Endothelial cell of umbilical vein (primary cell): ENCODE measurements at regions not wholly inside any gene's neighbourhood (a gene's known extent, or its start where the extent isn't known, plus 50 kb on each side); places are given as distances from the start of the nearest gene placed in this dataset.

Experiments
- BruUV-seq: library from RNA; stranded (reverse); fragments of 400-500 nt; replicated peaks from 2 replicates; lab custom pipeline; 2021; lab: Mats Ljungman, UMichigan
- CTCF ChIA-PET: fragments of 300-600, 350-600 bp; sonication (Branson Sonifier 250); formaldehyde crosslinking; loops from one replicate; lab custom pipeline; 2021; ENCODE audit warnings: antibody characterized with exemption, inconsistent platforms; lab: Charles Lee
- POLR2A ChIA-PET: fragments of 300-600, 350-600 bp; sonication (Branson Sonifier 250); formaldehyde crosslinking; loops from one replicate; lab custom pipeline; 2021; ENCODE audit warnings: antibody characterized with exemption, inconsistent platforms; lab: Charles Lee
- DNase-seq: peaks from one replicate; pipeline ENCODE4 v3.0.0-alpha.2; 2011; ENCODE audit warnings: low read depth, low spot score
- FAIRE-seq: peaks from 2 replicates; lab custom pipeline; 2011; peaks lifted over from hg19 to GRCh38; lab: Jason Lieb, UNC
- H2AFZ ChIP-seq: 2 replicates; pipeline ENCODE4 v1.6.0; 2012; ENCODE audit warnings: low read depth, low read length, control low read depth, inconsistent platforms
- H3K27ac ChIP-seq: 2 replicates; pipeline ENCODE4 v1.5.1; 2011; ENCODE audit warnings: low read depth, mild to moderate bottlenecking, control low read depth, low read length, moderate library complexity; ENCODE audit not compliant: insufficient read depth
- H3K27me3 ChIP-seq, 2 experiments: 2 replicates each; pipeline versions ENCODE4 v1.6.0 to v1.6.1; 2011; ENCODE audit warnings: low read length in 2 of 2, mixed read lengths in 1 of 2; ENCODE audit not compliant: control insufficient read depth in 2 of 2, insufficient read depth in 2 of 2
- H3K36me3 ChIP-seq, 2 experiments: 2 replicates in 1 of 2; 3 replicates in 1 of 2; pipeline ENCODE4 v1.5.1; 2011; ENCODE audit warnings: low read length in 2 of 2, mild to moderate bottlenecking in 1 of 2, moderate library complexity in 1 of 2; ENCODE audit not compliant: control insufficient read depth in 2 of 2, insufficient read depth in 2 of 2; ENCODE audit errors: extremely low read depth in 1 of 2
- H3K4me1 ChIP-seq: 3 replicates; pipeline ENCODE4 v1.5.1; 2011; ENCODE audit warnings: mild to moderate bottlenecking, low read length; ENCODE audit not compliant: control insufficient read depth, insufficient read depth; ENCODE audit errors: extremely low read depth
- H3K4me2 ChIP-seq: 2 replicates; pipeline ENCODE4 v1.6.1; 2011; ENCODE audit warnings: low read length, control low read depth, mixed read lengths; ENCODE audit not compliant: insufficient read depth
- H3K4me3 ChIP-seq, 3 experiments: fragments of 200-600 bp in 1 of 3; sonication (generic), shearing (Covaris generic) in 1 of 3; replicated peaks in 1 of 3; 2 replicates each; pipeline ENCODE4 v1.5.1; 2011 to 2016; ENCODE audit warnings: control low read depth in 3 of 3, low read length in 3 of 3, mild to moderate bottlenecking in 2 of 3, inconsistent platforms in 1 of 3, low read depth in 1 of 3, moderate library complexity in 1 of 3; ENCODE audit not compliant: insufficient read depth in 1 of 3
- H3K79me2 ChIP-seq: 2 replicates; pipeline ENCODE4 v1.6.0; 2012; ENCODE audit warnings: low read length, inconsistent platforms; ENCODE audit not compliant: control insufficient read depth, insufficient read depth
- H3K9ac ChIP-seq: replicated peaks from 2 replicates; pipeline ENCODE3; 2011; ENCODE audit warnings: low read length, control low read depth; ENCODE audit not compliant: insufficient read depth; ENCODE audit errors: extremely low read depth
- H3K9me1 ChIP-seq: replicated peaks from 3 replicates; pipeline ENCODE4 v1.6.0; 2011; ENCODE audit warnings: mild to moderate bottlenecking, low read length; ENCODE audit not compliant: control insufficient read depth, insufficient read depth; ENCODE audit errors: extremely low read depth
- H3K9me3 ChIP-seq: replicated peaks from 2 replicates; pipeline ENCODE4 v1.5.1; 2012; ENCODE audit warnings: low read length, inconsistent platforms; ENCODE audit not compliant: control insufficient read depth, insufficient read depth
- H4K20me1 ChIP-seq: replicated peaks from 2 replicates; pipeline ENCODE3; 2011; ENCODE audit warnings: mild to moderate bottlenecking, low read length; ENCODE audit not compliant: control insufficient read depth, insufficient read depth; ENCODE audit errors: extremely low read depth
- EZH2 ChIP-seq: IDR thresholded peaks from 2 replicates; pipeline ENCODE4 v1.6.1; 2012; ENCODE audit warnings: borderline replicate concordance, low read depth, mild to moderate bottlenecking, moderate library complexity, low read length, inconsistent platforms; ENCODE audit not compliant: severe bottlenecking
- FOS ChIP-seq: IDR thresholded peaks from 2 replicates; pipeline ENCODE4 v1.6.1; 2011; ENCODE audit warnings: mild to moderate bottlenecking, low read length, moderate library complexity, borderline replicate concordance; ENCODE audit not compliant: insufficient read depth
- GATA2 ChIP-seq: IDR thresholded peaks from 2 replicates; pipeline ENCODE4 v1.7.0; 2011; ENCODE audit warnings: low read depth, mild to moderate bottlenecking, moderate library complexity, mixed read lengths, low read length; ENCODE audit not compliant: insufficient read length, insufficient read depth
- JUN ChIP-seq: IDR thresholded peaks from 2 replicates; pipeline ENCODE4 v1.6.1; 2011; ENCODE audit warnings: borderline replicate concordance, low read depth; ENCODE audit not compliant: insufficient read length, insufficient read depth
- MYC ChIP-seq: IDR thresholded peaks from one replicate; pipeline ENCODE4 v1.6.1; 2011; ENCODE audit warnings: mild to moderate bottlenecking, low read depth, low read length
- POLR2A ChIP-seq: IDR thresholded peaks from 2 replicates; pipeline ENCODE4 v1.6.1; 2012; ENCODE audit warnings: low read depth, mild to moderate bottlenecking, control low read depth, low read length
- POLR2AphosphoS5 ChIP-seq: IDR thresholded peaks from 2 replicates; pipeline ENCODE4 v1.6.1; 2012; ENCODE audit warnings: low read depth, mild to moderate bottlenecking, control low read depth, low read length, moderate library complexity; ENCODE audit not compliant: insufficient read depth
- dilution Hi-C: fragments of 300-500 bp; cut with MboI; formaldehyde crosslinking; loops from one replicate; pipeline ENCODE4 v1.15.0; 2019; ENCODE audit warnings: low sequenced_read_pairs; ENCODE audit not compliant: extremely low pct_ligation_motif_present
- intact Hi-C: fragments of 100-400 bp; cut with micrococcal nuclease; formaldehyde crosslinking; loops from one replicate; pipeline ENCODE4 v1.10.0; 2022
- TF ChIP-seq, protein P1 (sequence below), 2 donors: IDR thresholded peaks; 1 replicate in 1 of 2; 2 replicates in 1 of 2; pipeline ENCODE4 v1.5.1; 2011; ENCODE audit warnings: low read length in 2 of 2, mild to moderate bottlenecking in 2 of 2, moderate library complexity in 2 of 2, control low read depth in 1 of 2, inconsistent platforms in 1 of 2, low read depth in 1 of 2; ENCODE audit not compliant: insufficient read depth in 1 of 2; ENCODE audit errors: extremely low read depth in 1 of 2
- TF ChIP-seq, protein P2 (sequence below): IDR thresholded peaks from 2 replicates; pipeline ENCODE4 v1.6.1; 2011; ENCODE audit not compliant: insufficient read depth, insufficient read length

DNA sequence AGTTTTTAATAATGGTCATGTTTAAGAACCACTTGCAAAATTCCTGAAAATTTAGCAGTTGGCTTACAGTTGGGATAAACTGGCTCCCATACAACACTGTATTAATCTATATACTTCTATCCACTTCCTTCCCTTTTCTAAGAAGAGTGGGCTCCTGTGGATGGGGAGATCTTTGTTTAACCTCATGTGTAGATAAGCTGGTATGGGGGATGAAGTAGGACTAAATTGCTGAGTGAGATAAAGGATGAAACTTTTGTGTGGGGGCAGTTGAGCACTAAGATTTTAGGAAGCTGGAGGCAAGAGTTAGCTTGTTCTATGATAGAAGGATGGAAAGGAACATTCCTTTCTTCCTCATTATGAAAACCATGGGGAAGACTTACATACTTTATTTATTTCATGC lies 54.6 kb upstream of the ATP8A1 start:
- Histone ChIP-seq H2AFZ (no peak overlapping the region), H3K4me1 (no peaks in the 10 kb centered on the region), H3K27ac (no peak overlapping the region), H3K27me3 (no peaks in the 10 kb centered on the region), H3K79me2 (no peaks in the 10 kb centered on the region), H3K9me1 (no peaks in the 10 kb centered on the region), H3K9me3 (no peaks in the 10 kb centered on the region), H3K4me2 (no peak overlapping the region), H3K4me3 (no peak overlapping the region), H3K9ac (no peak overlapping the region), H3K36me3 (no peaks in the 10 kb centered on the region), H4K20me1 (no peaks in the 10 kb centered on the region)
- no peak for DNase-seq
- dilution Hi-C loops = no loop called here
- TF ChIP-seq EZH2 = no peak
- TF ChIP-seq, protein P1, sequence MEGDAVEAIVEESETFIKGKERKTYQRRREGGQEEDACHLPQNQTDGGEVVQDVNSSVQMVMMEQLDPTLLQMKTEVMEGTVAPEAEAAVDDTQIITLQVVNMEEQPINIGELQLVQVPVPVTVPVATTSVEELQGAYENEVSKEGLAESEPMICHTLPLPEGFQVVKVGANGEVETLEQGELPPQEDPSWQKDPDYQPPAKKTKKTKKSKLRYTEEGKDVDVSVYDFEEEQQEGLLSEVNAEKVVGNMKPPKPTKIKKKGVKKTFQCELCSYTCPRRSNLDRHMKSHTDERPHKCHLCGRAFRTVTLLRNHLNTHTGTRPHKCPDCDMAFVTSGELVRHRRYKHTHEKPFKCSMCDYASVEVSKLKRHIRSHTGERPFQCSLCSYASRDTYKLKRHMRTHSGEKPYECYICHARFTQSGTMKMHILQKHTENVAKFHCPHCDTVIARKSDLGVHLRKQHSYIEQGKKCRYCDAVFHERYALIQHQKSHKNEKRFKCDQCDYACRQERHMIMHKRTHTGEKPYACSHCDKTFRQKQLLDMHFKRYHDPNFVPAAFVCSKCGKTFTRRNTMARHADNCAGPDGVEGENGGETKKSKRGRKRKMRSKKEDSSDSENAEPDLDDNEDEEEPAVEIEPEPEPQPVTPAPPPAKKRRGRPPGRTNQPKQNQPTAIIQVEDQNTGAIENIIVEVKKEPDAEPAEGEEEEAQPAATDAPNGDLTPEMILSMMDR (IDR thresholded peaks at IDR 0.05; ENCODE audit: extremely low read depth in 1 of 2, insufficient read depth in 1 of 2, low read depth in 1 of 2, low read length in 2 of 2) = no peak
- TF ChIP-seq GATA2 = no peak
- no peak for TF ChIP-seq FOS
- no peak for TF ChIP-seq POLR2A
- TF ChIP-seq MYC = no peak
- TF ChIP-seq POLR2AphosphoS5 = no peak
- no peak for TF ChIP-seq JUN
- TF ChIP-seq, protein P2, sequence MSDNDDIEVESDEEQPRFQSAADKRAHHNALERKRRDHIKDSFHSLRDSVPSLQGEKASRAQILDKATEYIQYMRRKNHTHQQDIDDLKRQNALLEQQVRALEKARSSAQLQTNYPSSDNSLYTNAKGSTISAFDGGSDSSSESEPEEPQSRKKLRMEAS = no peak
- ChIA-PET CTCF (no interaction called here), POLR2A (no interaction called here)
- intact Hi-C loops = no loop called here
- no TSS peak for BruUV-seq
- FAIRE-seq = no peak
